ENCODE measurements at regions not wholly inside any gene's neighbourhood (a gene's known extent, or its start where the extent isn't known, plus 50 kb on each side); places are given as distances from the start of the nearest gene placed in this dataset.

DNA sequence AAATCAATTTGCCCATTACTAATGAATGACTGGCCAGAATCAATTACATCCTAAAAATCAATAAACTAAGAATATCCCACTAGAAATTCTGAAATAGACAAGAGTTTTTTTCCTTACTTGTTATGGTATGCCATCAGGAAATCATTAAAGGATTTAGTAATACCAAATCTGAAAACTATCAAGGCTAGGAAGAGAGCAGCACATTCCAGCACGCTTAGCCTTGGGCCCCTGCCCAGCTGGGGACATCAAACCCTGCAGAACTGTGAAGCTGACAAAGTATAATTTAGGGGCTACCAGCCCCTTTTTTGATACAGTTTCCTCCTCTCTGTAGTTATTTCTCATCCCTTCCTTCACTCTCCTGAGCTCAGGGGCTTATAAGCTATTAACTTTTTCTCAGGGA lies 247.8 kb upstream of the ZC3H12C start:
- H3K27ac ChIP-seq: no peak overlapping the region
- TF ChIP-seq, protein P1, sequence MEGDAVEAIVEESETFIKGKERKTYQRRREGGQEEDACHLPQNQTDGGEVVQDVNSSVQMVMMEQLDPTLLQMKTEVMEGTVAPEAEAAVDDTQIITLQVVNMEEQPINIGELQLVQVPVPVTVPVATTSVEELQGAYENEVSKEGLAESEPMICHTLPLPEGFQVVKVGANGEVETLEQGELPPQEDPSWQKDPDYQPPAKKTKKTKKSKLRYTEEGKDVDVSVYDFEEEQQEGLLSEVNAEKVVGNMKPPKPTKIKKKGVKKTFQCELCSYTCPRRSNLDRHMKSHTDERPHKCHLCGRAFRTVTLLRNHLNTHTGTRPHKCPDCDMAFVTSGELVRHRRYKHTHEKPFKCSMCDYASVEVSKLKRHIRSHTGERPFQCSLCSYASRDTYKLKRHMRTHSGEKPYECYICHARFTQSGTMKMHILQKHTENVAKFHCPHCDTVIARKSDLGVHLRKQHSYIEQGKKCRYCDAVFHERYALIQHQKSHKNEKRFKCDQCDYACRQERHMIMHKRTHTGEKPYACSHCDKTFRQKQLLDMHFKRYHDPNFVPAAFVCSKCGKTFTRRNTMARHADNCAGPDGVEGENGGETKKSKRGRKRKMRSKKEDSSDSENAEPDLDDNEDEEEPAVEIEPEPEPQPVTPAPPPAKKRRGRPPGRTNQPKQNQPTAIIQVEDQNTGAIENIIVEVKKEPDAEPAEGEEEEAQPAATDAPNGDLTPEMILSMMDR (IDR thresholded peaks at IDR 0.05): no peak
- no peaks in the 10 kb centered on the region for H3K4me1 ChIP-seq
- intact Hi-C loops (cut with DNase I): no loop called here
- H3K36me3 ChIP-seq (ENCODE audit: insufficient read depth in 1 of 2, low read depth in 1 of 2): no peaks in the 10 kb centered on the region
- ATAC-seq (no peak), DNase-seq (peak in 1 of 2 donors; percentile 18)
- WGBS, 3 donors: 13 to 19% (median 15%) methylated on average over 1 of the region's 1 CpG
- H3K4me3 ChIP-seq: no peak overlapping the region
- H3K9me3 ChIP-seq: no peaks in the 10 kb centered on the region
- H3K27me3 ChIP-seq (ENCODE audit: insufficient read depth in 3 of 3, low read length in 2 of 3): no peaks in the 10 kb centered on the region

DNA sequence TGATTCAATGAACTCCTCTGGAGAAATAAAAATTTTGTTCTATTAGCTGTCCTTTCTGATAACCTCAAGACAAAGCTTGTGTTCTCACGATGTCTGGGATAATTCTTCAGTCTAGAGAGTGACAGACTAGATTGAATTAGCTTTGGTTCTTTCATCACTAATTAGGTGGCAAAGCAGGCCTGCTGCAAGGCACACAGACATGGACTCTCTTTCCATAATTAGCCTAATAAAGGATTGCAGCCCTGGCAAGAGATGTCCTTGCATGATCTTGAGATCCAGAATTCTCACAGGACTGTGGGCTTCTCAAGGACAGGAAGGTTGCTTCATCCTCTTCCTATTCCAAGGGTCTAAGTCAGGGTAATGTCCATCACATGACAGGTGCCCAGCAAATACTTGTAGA lies 245.6 kb upstream of the ZC3H12C start:
- WGBS, 3 donors: 51 to 74% (median 54%) methylated on average over 1 of the region's 1 CpG
- intact Hi-C loops (cut with DNase I): no loop called here
- H3K27me3 ChIP-seq (ENCODE audit: insufficient read depth in 3 of 3, low read length in 2 of 3): no peaks in the 10 kb centered on the region
- no peak overlapping the region for H3K4me3 ChIP-seq
- no peak for DNase-seq
- TF ChIP-seq, protein P1 (IDR thresholded peaks at IDR 0.05): no peak
- no peaks in the 10 kb centered on the region for H3K36me3 ChIP-seq (ENCODE audit: insufficient read depth in 1 of 2, low read depth in 1 of 2)
- H3K27ac ChIP-seq: no peak overlapping the region
- no peak for ATAC-seq
- no peaks in the 10 kb centered on the region for H3K4me1 ChIP-seq
- no peaks in the 10 kb centered on the region for H3K9me3 ChIP-seq

DNA sequence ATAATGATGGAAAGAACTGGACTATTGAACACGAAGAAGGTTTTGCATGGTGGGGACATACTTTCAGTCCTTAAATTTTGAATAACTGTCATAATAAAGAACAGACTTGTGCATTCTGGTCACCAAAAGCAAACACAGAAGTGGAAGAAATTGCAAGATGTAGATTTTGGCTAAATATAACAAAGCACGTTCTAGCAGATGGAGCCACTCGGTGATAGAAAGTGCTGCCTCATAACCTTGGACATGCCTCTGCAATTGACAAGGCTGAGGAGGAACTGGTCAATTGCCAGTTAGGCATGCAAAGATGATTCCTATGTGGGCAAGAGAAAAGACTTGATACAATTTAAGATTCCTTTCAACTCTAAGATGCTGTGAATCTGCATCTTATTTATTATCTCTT lies 244.1 kb upstream of the ZC3H12C start:
- no peak overlapping the region for H3K27ac ChIP-seq
- WGBS, 3 donors: 74 to 85% (median 81%) methylated on average over 3 of the region's 3 CpGs
- H3K4me1 ChIP-seq: no peaks in the 10 kb centered on the region
- no peak for DNase-seq
- no peak overlapping the region for H3K4me3 ChIP-seq
- H3K36me3 ChIP-seq (ENCODE audit: insufficient read depth in 1 of 2, low read depth in 1 of 2): no peaks in the 10 kb centered on the region
- TF ChIP-seq, protein P1 (IDR thresholded peaks at IDR 0.05): no peak
- no peaks in the 10 kb centered on the region for H3K27me3 ChIP-seq (ENCODE audit: insufficient read depth in 3 of 3, low read length in 2 of 3)
- H3K9me3 ChIP-seq: no peaks in the 10 kb centered on the region
- intact Hi-C loops (cut with DNase I): no loop called here
- no peak for ATAC-seq

DNA sequence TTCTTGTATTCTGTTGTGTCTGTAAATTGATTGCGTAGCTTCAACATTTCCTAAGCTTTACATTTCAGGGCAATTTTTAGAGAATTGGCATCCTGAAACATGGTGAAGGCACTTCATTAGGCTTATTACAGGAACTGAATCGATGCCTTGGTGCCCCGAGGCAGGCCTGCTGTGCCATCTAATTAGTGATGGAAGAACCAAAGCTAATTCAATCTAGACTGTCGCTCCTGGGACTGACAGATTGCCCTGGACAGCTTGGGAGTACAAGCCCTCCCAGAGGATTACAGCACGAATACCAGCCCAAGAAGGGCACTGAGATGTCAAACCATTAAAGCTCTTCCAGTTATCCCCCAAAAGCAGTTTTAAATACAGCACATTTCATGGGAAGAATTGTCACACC lies 243.2 kb upstream of the ZC3H12C start:
- Histone ChIP-seq H3K9me3 (no peaks in the 10 kb centered on the region), H3K27me3 (ENCODE audit: insufficient read depth in 3 of 3, low read length in 2 of 3) (no peaks in the 10 kb centered on the region), H3K4me1 (no peaks in the 10 kb centered on the region), H3K36me3 (ENCODE audit: insufficient read depth in 1 of 2, low read depth in 1 of 2) (no peaks in the 10 kb centered on the region), H3K4me3 (no peak overlapping the region), H3K27ac (no peak overlapping the region)
- 41 to 48% (median 45%) methylated on average over 5 of the region's 5 CpGs for WGBS, 3 donors
- intact Hi-C loops (cut with DNase I): loop anchor here in 1 of 2 donors (10.0 kb wide), 1 partner anchor 525 kb away; no protein-coding TSS in a partner anchor
- no peak for DNase-seq
- ATAC-seq: no peak
- TF ChIP-seq, protein P1 (IDR thresholded peaks at IDR 0.05): no peak

DNA sequence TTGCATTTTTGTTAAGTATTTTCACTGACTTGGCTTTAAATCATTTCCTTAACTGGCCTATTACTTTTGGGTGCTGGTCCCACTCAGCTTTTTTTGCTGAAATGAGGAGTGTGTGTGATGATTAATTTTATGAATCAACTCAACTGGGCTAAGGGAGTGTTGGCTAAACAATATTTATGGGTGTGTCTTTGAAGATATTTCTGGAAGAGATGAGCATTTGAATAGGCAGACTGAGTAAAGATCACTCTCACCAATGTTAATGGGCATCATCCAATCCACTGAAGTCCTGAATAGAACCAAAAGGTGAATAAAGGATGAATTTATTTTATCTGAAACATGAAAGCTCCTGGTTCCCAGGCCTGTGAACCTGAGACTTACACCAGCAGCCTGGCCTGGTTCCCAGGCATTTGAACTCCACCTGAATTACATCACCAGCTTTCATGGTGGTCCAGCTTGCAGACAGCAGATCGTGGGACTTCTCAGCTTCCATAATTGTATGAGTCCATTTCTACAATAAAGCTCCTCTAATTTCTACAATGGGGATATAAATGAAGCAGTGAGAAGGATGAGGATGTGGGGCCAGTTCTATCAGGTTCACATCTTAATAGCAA lies 241.3 kb upstream of the ZC3H12C start:
- TF ChIP-seq, protein P1 (IDR thresholded peaks at IDR 0.05): no peak
- intact Hi-C loops (cut with DNase I): loop anchor here in 1 of 2 donors (2.0 to 10.0 kb wide), 2 partner anchors 87 to 523 kb away; no protein-coding TSS in a partner anchor
- DNase-seq (no peak), ATAC-seq (no peak)
- 23 to 47% (median 36%) methylated on average over 1 of the region's 1 CpG for WGBS, 3 donors
- Histone ChIP-seq H3K4me3 (no peak overlapping the region), H3K4me1 (no peaks in the 10 kb centered on the region), H3K9me3 (no peaks in the 10 kb centered on the region), H3K27ac (no peak overlapping the region), H3K36me3 (ENCODE audit: insufficient read depth in 1 of 2, low read depth in 1 of 2) (no peaks in the 10 kb centered on the region), H3K27me3 (ENCODE audit: insufficient read depth in 3 of 3, low read length in 2 of 3) (no peaks in the 10 kb centered on the region)

All from psoas muscle (tissue), 7 donors.